ACC112 (cell line): ENCODE measurements at regions not wholly inside any gene's neighbourhood (a gene's known extent, or its start where the extent isn't known, plus 50 kb on each side); places are given as distances from the start of the nearest gene placed in this dataset.

Source experiments
- H2AFZ ChIP-seq: fragments of 200-600 bp; sonication (generic); one replicate; pipeline ENCODE4 v1.6.0; 2017; ENCODE audit warnings: antibody characterized with exemption, low read length; ENCODE audit not compliant: unreplicated experiment
- H3K27ac ChIP-seq: fragments of 200-600 bp; sonication (generic); 2 replicates; pipeline ENCODE4 v1.5.1; 2014; ENCODE audit warnings: low read depth, mild to moderate bottlenecking, antibody characterized with exemption, low read length, moderate library complexity
- H3K27me3 ChIP-seq: fragments of 200-600 bp; sonication (generic); 2 replicates; pipeline ENCODE4 v1.6.1; 2014; ENCODE audit warnings: mild to moderate bottlenecking, antibody characterized with exemption, low read length, moderate library complexity, mixed read lengths; ENCODE audit not compliant: insufficient read depth
- H3K36me3 ChIP-seq: fragments of 200-600 bp; sonication (generic); 2 replicates; pipeline ENCODE4 v1.6.1; 2016; ENCODE audit warnings: mild to moderate bottlenecking, antibody characterized with exemption, low read length, moderate library complexity, mixed read lengths; ENCODE audit not compliant: insufficient read depth
- H3K4me1 ChIP-seq: fragments of 200-600 bp; sonication (generic); one replicate; pipeline ENCODE4 v1.6.1; 2016; ENCODE audit warnings: low read length, mixed read lengths; ENCODE audit not compliant: insufficient read depth, unreplicated experiment, control insufficient read depth
- H3K4me3 ChIP-seq: fragments of 200-600 bp; sonication (generic); 2 replicates; pipeline ENCODE4 v1.5.1; 2014; ENCODE audit warnings: mild to moderate bottlenecking, low read depth, low read length
- H3K79me2 ChIP-seq: fragments of 200-600 bp; sonication (generic); one replicate; pipeline ENCODE4 v1.6.0; 2016; ENCODE audit warnings: low read length; ENCODE audit not compliant: control insufficient read depth, unreplicated experiment, insufficient read depth

- H3K27ac ChIP-seq, result no peak overlapping the region
- H3K79me2 ChIP-seq, result no peaks in the 10 kb centered on the region
- no peak overlapping the region for H2AFZ ChIP-seq
- H3K4me1 ChIP-seq, result no peaks in the 10 kb centered on the region
- H3K27me3 ChIP-seq, result no peaks in the 10 kb centered on the region
- no peak overlapping the region for H3K4me3 ChIP-seq
- no peaks in the 10 kb centered on the region for H3K36me3 ChIP-seq
Observed at GRCh38 chr5:168114444-168115017, 176.9 kb upstream of the WWC1 start.

DNA sequence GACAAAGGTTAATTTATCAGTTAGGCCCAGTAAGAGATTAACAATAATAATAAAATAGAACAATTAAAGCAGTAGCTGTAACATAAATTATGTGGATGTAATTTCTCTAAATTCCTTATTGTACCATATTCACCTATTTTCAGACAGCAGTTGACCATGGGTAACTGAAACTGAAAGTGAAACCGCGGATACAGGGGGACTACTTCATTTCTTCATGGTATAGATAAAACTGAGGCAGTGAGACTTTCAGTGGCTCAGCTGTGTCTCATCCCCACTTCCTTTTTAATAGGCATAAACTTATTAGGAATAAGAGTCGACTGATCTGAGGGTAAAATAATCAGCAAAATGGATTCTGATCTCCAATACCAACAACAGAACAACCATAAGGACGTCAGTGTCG, 174.0 kb upstream of the WWC1 start:
- Histone ChIP-seq H3K36me3 (no peaks in the 10 kb centered on the region), H2AFZ (no peak overlapping the region)

GRCh38 chr5:168118042-168118668, 173.3 kb upstream of the WWC1 start:
- Histone ChIP-seq H3K27me3 (no peaks in the 10 kb centered on the region), H2AFZ (no peak overlapping the region), H3K27ac (no peak overlapping the region), H3K79me2 (no peaks in the 10 kb centered on the region), H3K36me3 (no peaks in the 10 kb centered on the region), H3K4me3 (peak overlapping the region; percentile 35; the same call in 1 of the 2 replicates), H3K4me1 (no peaks in the 10 kb centered on the region)

More for the DNA sequence above, 174.0 kb upstream of the WWC1 start:
- Histone ChIP-seq H3K79me2 (no peaks in the 10 kb centered on the region), H3K27me3 (no peaks in the 10 kb centered on the region), H3K4me3 (peak overlapping the region; percentile 35; the same call in 1 of the 2 replicates), H3K27ac (no peak overlapping the region), H3K4me1 (no peaks in the 10 kb centered on the region)

GRCh38 chr5:168120401-168121137, 170.9 kb upstream of the WWC1 start:
- Histone ChIP-seq H3K4me1 (no peaks in the 10 kb centered on the region), H3K27ac (no peak overlapping the region), H3K79me2 (no peaks in the 10 kb centered on the region), H3K4me3 (no peak overlapping the region), H2AFZ (no peak overlapping the region), H3K27me3 (no peaks in the 10 kb centered on the region; the same call in 1 of the 2 replicates), H3K36me3 (no peaks in the 10 kb centered on the region)

GRCh38 chr5:168121138-168121494, 170.3 kb upstream of the WWC1 start:
- Histone ChIP-seq H3K27me3 (no peaks in the 10 kb centered on the region; the same call in 1 of the 2 replicates), H3K36me3 (no peaks in the 10 kb centered on the region), H3K4me1 (no peaks in the 10 kb centered on the region), H3K27ac (no peak overlapping the region), H3K4me3 (no peak overlapping the region), H2AFZ (no peak overlapping the region), H3K79me2 (no peaks in the 10 kb centered on the region)

DNA sequence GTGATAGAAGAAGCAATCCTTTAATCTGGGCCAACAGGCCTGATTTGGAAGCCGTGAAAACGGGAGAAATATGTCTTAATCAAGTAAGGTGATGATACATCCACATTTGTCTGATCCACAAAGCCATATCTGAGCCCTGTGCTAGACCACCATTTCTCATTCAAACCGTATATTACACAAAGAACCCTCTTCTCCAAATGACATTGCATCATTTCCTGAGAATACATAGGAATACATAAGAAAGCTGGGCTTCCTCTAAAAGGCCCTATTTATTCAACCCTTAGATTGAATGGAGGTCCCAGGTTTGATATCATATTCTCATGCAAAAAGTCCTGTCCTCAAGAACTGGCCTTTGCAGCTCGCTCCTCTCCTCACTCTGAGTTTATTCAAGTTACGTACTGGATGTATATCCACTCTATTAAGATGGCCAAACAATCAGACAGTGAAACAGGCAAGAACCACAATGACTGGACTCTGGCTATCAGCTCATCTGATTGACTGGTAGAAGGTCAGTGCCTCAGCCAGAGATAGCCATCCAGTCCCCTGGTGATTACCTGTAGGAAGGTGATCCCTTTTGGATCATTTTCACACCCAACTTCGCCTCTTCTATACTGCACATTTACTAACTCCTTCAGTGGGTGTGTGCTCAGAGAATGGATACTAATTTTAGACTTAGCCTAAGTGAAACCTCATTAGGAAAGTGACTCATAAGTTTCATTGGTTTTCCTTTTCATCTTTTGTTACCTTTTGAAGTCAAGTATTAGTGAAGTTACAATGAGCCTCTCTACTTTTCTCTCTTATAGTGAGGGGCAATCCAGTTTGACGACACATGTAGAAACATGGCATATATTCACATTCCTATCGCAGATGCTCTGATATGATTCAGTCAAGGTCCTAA, 167.6 kb upstream of the WWC1 start:
- Histone ChIP-seq H3K4me3 (no peak overlapping the region), H3K79me2 (no peaks in the 10 kb centered on the region)

DNA sequence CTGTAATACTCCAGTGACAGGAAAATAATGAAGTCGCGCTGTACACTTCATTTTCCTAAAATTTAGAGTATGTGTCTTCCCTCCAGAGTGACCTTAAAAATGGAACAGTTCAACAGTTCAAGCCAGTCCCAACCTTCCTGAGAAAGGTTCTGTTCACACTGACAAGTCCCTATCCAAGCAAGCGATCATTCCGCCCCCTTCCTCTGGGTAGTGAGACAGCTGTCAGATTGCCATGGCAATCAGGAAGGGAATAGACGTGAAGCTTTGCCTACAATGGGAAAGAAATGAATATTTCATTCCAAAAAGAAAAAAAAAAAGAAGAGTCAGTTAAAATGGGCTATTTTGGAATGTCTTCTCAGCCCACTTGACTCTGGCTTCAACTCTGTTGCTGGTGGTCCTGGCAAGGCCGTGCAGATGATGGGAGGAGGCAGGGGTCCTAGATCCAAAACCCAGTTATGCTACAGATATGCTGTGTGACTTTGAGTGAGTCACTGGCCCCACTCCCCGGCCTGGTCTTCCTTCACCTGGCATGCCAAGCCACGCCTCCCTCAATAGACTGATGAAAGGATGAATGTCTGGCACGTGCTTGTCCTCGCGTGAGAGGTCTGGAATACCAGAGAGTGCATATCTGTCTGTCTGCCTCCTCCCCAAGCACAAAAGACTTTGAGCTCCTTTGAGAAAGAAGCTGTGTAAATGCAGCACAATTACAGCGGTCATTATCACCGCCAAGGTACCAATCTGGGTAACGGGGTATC, 165.8 kb upstream of the WWC1 start:
- Histone ChIP-seq H3K79me2 (no peaks in the 10 kb centered on the region), H2AFZ (no peak overlapping the region), H3K4me1 (no peaks in the 10 kb centered on the region), H3K27ac (no peak overlapping the region), H3K27me3 (no peaks in the 10 kb centered on the region; the same call in 1 of the 2 replicates), H3K4me3 (no peak overlapping the region), H3K36me3 (no peaks in the 10 kb centered on the region)

More for the DNA sequence above, 167.6 kb upstream of the WWC1 start:
- Histone ChIP-seq H3K4me1 (no peaks in the 10 kb centered on the region), H2AFZ (no peak overlapping the region), H3K27ac (no peak overlapping the region), H3K27me3 (no peaks in the 10 kb centered on the region; the same call in 1 of the 2 replicates), H3K36me3 (no peaks in the 10 kb centered on the region)

DNA sequence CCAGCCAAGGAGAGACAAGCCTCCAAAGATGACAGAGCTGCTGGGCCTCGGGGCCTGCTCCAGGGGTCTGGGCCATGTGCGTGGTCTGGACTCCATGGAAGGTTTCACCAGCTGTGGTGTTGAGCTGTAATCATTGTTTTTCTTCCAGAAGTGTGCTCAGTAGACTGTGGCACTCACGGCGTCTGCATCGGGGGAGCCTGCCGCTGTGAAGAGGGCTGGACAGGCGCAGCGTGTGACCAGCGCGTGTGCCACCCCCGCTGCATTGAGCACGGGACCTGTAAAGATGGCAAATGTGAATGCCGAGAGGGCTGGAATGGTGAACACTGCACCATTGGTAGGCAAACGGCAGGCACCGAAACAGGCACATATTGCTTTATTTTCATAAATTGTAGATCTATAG, 164.8 kb upstream of the WWC1 start:
- Histone ChIP-seq H3K79me2 (no peaks in the 10 kb centered on the region), H3K36me3 (no peaks in the 10 kb centered on the region), H3K27ac (no peak overlapping the region), H3K27me3 (no peaks in the 10 kb centered on the region; the same call in 1 of the 2 replicates), H3K4me1 (no peaks in the 10 kb centered on the region), H2AFZ (no peak overlapping the region), H3K4me3 (no peak overlapping the region)

- H3K36me3 ChIP-seq, result no peaks in the 10 kb centered on the region
- H3K79me2 ChIP-seq, result no peaks in the 10 kb centered on the region
- no peak overlapping the region for H2AFZ ChIP-seq
- H3K4me1 ChIP-seq, result no peaks in the 10 kb centered on the region
- H3K27ac ChIP-seq, result no peak overlapping the region
- H3K27me3 ChIP-seq, result no peaks in the 10 kb centered on the region; the same call in 1 of the 2 replicates
- no peak overlapping the region for H3K4me3 ChIP-seq
Observed at GRCh38 chr5:168128111-168128510, 163.3 kb upstream of the WWC1 start.

DNA sequence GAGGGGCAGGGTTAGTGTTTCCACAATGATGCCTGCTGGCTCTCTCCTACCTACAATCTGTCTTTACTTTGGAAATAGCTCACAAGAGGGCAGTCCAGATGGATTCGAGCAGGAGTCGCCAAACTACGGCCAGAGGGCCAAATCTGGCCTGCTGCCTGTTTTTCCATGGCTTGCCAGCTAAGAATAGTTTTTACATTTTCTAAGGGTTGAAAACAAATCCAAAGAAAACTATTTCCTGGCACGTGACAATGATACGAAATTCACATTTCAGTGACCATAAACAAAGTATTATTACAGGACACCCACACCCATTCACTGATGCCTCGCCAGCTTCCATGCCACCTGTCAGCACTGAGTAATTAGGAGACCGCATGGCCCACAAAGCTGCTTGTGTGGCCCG, 162.9 kb upstream of the WWC1 start:
- Histone ChIP-seq H3K4me1 (no peaks in the 10 kb centered on the region), H3K27me3 (no peaks in the 10 kb centered on the region; the same call in 1 of the 2 replicates), H3K36me3 (no peaks in the 10 kb centered on the region)

More for the DNA sequence above, 162.9 kb upstream of the WWC1 start:
- Histone ChIP-seq H2AFZ (no peak overlapping the region), H3K4me3 (no peak overlapping the region), H3K79me2 (no peaks in the 10 kb centered on the region), H3K27ac (no peak overlapping the region)
